ENCODE measurements at regions not wholly inside any gene's neighbourhood (a gene's known extent, or its start where the extent isn't known, plus 50 kb on each side); places are given as distances from the start of the nearest gene placed in this dataset.

DNA sequence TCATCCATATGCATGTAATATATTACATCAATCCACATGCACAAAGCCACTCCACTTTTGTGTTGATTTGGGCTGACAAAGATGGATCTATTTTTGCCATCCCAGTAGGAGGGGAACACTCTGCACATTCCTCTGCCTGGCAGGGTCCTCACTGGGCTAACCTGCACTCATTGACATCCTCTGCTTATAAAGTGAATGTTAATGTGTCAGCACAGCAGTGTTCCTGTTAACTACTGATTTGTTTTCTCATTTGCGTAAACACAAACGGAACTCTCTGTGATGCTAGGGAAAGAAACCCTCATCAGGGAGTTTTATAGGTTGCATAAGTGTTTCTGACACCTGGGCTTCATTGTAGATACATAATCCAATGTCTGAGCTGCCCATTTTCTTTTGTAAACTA lies 826.0 kb downstream of the RAB28 start:
- no peak for TF ChIP-seq POLR2AphosphoS5 (IDR thresholded peaks at IDR 0.05)
- TF ChIP-seq, protein P1, sequence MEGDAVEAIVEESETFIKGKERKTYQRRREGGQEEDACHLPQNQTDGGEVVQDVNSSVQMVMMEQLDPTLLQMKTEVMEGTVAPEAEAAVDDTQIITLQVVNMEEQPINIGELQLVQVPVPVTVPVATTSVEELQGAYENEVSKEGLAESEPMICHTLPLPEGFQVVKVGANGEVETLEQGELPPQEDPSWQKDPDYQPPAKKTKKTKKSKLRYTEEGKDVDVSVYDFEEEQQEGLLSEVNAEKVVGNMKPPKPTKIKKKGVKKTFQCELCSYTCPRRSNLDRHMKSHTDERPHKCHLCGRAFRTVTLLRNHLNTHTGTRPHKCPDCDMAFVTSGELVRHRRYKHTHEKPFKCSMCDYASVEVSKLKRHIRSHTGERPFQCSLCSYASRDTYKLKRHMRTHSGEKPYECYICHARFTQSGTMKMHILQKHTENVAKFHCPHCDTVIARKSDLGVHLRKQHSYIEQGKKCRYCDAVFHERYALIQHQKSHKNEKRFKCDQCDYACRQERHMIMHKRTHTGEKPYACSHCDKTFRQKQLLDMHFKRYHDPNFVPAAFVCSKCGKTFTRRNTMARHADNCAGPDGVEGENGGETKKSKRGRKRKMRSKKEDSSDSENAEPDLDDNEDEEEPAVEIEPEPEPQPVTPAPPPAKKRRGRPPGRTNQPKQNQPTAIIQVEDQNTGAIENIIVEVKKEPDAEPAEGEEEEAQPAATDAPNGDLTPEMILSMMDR (IDR thresholded peaks at IDR 0.05), result no peak
- no peak for TF ChIP-seq POLR2A (IDR thresholded peaks at IDR 0.05)
- TF ChIP-seq EP300 (IDR thresholded peaks at IDR 0.05; ENCODE audit: low read depth), result no peak

All from transverse colon (tissue), 4 donors.